Psoas muscle (tissue), 7 donors: ENCODE measurements at regions not wholly inside any gene's neighbourhood (a gene's known extent, or its start where the extent isn't known, plus 50 kb on each side); places are given as distances from the start of the nearest gene placed in this dataset.

Source experiments
- ATAC-seq, 4 donors: fragments of 200-7000 bp; cut with Tn5 transposase; one replicate each; pipeline ENCODE4 v1.9.1; 2020; ENCODE audit warnings: moderate library complexity in 3 of 4, mild to moderate bottlenecking in 2 of 4
- DNase-seq, 2 donors: peaks; one replicate each; pipeline ENCODE4 v3.0.0-alpha.2; 2020
- H3K27ac ChIP-seq: fragments of 200-600 bp; one replicate; pipeline ENCODE4 v1.8.0; 2022
- H3K27me3 ChIP-seq, 3 donors: fragments of 200-600 bp in 1 of 3; one replicate each; pipeline versions ENCODE4 v1.6.1 to v1.8.0; 2013 to 2022; ENCODE audit warnings: low read length in 2 of 3, mild to moderate bottlenecking in 2 of 3, moderate library complexity in 1 of 3; ENCODE audit not compliant: insufficient read depth in 3 of 3
- H3K36me3 ChIP-seq, 2 donors: fragments of 200-600 bp in 1 of 2; one replicate each; pipeline versions ENCODE4 v1.6.1 to v1.8.0; 2013 to 2022; ENCODE audit warnings: low read depth in 1 of 2, mild to moderate bottlenecking in 1 of 2, moderate library complexity in 1 of 2; ENCODE audit not compliant: insufficient read depth in 1 of 2
- H3K4me1 ChIP-seq: fragments of 200-600 bp; one replicate; pipeline ENCODE4 v1.8.0; 2022
- H3K4me3 ChIP-seq: fragments of 200-600 bp; one replicate; pipeline ENCODE4 v1.8.0; 2022; ENCODE audit warnings: mild to moderate bottlenecking
- H3K9me3 ChIP-seq: fragments of 200-600 bp; one replicate; pipeline ENCODE4 v1.8.0; 2022
- CTCF ChIP-seq: fragments of 200-600 bp; IDR thresholded peaks from one replicate; pipeline ENCODE4 v1.8.0; 2022; ENCODE audit warnings: antibody characterized with exemption
- WGBS, 3 donors: extraction: QIAGEN DNeasy Blood & Tissue Kit; methylation state at CpG; one replicate each; pipeline versions ENCODE4 v1.1.6 to v1.1.7; 2013; 5-methylcytosine and 5-hydroxymethylcytosine counted together
- intact Hi-C, 2 donors: fragments of 100-400 bp; cut with DNase I; formaldehyde crosslinking; loops; one replicate each; pipeline versions ENCODE4 v1.11.0 to v1.14.2; 2022
- donor health status: healthy with polysubstance abuse.
- donor health status: DM: no; HTN: no; CAD: no; lungs with moderate emphysema.
- donor health status: Bipolar disorder and iron deficiency.
- donor health status: healthy.
- donor health status: DM: yes; HTN: yes; CAD: no.
- donor health status: DM: no; HTN: no; CAD: no.
- donor health status: DM: yes; HTN: yes; CAD: no.

- no peak for TF ChIP-seq CTCF
- Histone ChIP-seq H3K27ac (no peak overlapping the region), H3K27me3 (peaks cover 0 to 4% (median 0%) of the 10 kb centered on the region in 3 donors), H3K9me3 (peaks cover 8% of the 10 kb centered on the region), H3K4me3 (no peak overlapping the region), H3K36me3 (no peaks in the 10 kb centered on the region), H3K4me1 (no peaks in the 10 kb centered on the region)
- ATAC-seq, result no peak
- no peak for DNase-seq
- 85 to 90% (median 88%) methylated on average over 4 of the region's 4 CpGs for WGBS, 3 donors
- intact Hi-C loops, result no loop called here
These were observed 155.6 kb upstream of the NEBL start for GRCh38 chr10:21052709-21053104.

- peaks cover 8% of the 10 kb centered on the region for H3K9me3 ChIP-seq
- no peak overlapping the region for H3K4me3 ChIP-seq
- H3K27ac ChIP-seq, result no peak overlapping the region
- 74 to 79% (median 76%) methylated on average over 5 of the region's 5 CpGs for WGBS, 3 donors
- no peaks in the 10 kb centered on the region for H3K36me3 ChIP-seq
- H3K4me1 ChIP-seq, result no peaks in the 10 kb centered on the region
- no peak for TF ChIP-seq CTCF
- ATAC-seq (no peak), DNase-seq (no peak)
- intact Hi-C loops, result no loop called here
- peaks cover 0 to 4% (median 0%) of the 10 kb centered on the region in 3 donors for H3K27me3 ChIP-seq
These were observed 155.1 kb upstream of the NEBL start for GRCh38 chr10:21052072-21052708.

GRCh38 chr10:21049482-21049881 lies 152.4 kb upstream of the NEBL start:
- 88 to 92% (median 91%) methylated on average over 3 of the region's 3 CpGs for WGBS, 3 donors
- Histone ChIP-seq H3K36me3 (no peaks in the 10 kb centered on the region), H3K27ac (no peak overlapping the region), H3K4me3 (no peak overlapping the region), H3K9me3 (peaks cover 8% of the 10 kb centered on the region), H3K4me1 (no peaks in the 10 kb centered on the region), H3K27me3 (peaks cover 0 to 4% (median 0%) of the 10 kb centered on the region in 3 donors)
- TF ChIP-seq CTCF, result no peak
- intact Hi-C loops, result no loop called here
- ATAC-seq (no peak), DNase-seq (no peak)

GRCh38 chr10:21048068-21048467 lies 151.0 kb upstream of the NEBL start:
- no peak overlapping the region for H3K4me3 ChIP-seq
- H3K27me3 ChIP-seq, result no peaks in the 10 kb centered on the region
- intact Hi-C loops, result no loop called here
- peaks cover 8% of the 10 kb centered on the region for H3K9me3 ChIP-seq
- no peak for DNase-seq
- 81% methylated on average over 6 of the region's 6 CpGs for WGBS, 3 donors
- ATAC-seq, result no peak
- H3K27ac ChIP-seq, result no peak overlapping the region
- H3K4me1 ChIP-seq, result no peaks in the 10 kb centered on the region
- TF ChIP-seq CTCF, result no peak
- no peaks in the 10 kb centered on the region for H3K36me3 ChIP-seq

GRCh38 chr10:21047511-21047910 lies 150.4 kb upstream of the NEBL start:
- Histone ChIP-seq H3K9me3 (peaks cover 6% of the 10 kb centered on the region), H3K27me3 (no peaks in the 10 kb centered on the region), H3K27ac (no peak overlapping the region), H3K4me1 (no peaks in the 10 kb centered on the region), H3K36me3 (no peaks in the 10 kb centered on the region), H3K4me3 (no peak overlapping the region)
- DNase-seq (no peak), ATAC-seq (no peak)
- TF ChIP-seq CTCF, result no peak
- intact Hi-C loops, result no loop called here
- WGBS, 3 donors, result 90 to 97% (median 91%) methylated on average over 3 of the region's 3 CpGs
